Esophagus muscularis mucosa (tissue), 4 donors: ENCODE measurements at regions not wholly inside any gene's neighbourhood (a gene's known extent, or its start where the extent isn't known, plus 50 kb on each side); places are given as distances from the start of the nearest gene placed in this dataset.

ENCODE experiments used
- EP300 ChIP-seq: sonication (generic); formaldehyde crosslinking; IDR thresholded peaks from one replicate; pipeline ENCODE4 v1.6.1; 2017; ENCODE audit warnings: antibody characterized with exemption
- POLR2A ChIP-seq: fragments of 450-650 bp; IDR thresholded peaks from one replicate; pipeline ENCODE4 v1.6.1; 2017; ENCODE audit warnings: antibody characterized with exemption, moderate library complexity, mild to moderate bottlenecking, low read depth
- POLR2AphosphoS5 ChIP-seq, 2 donors: sonication (generic); formaldehyde crosslinking; IDR thresholded peaks; one replicate each; pipeline ENCODE4 v1.6.1; 2017; ENCODE audit warnings: antibody characterized with exemption in 2 of 2
- TF ChIP-seq, protein P1 (sequence below), 3 experiments: fragments of 200-600 bp in 2 of 3; fragments of 450-650 bp in 1 of 3; sonication (generic) in 2 of 3; IDR thresholded peaks; one replicate each; pipeline ENCODE4 v1.5.1; 2017 to 2019; ENCODE audit warnings: antibody characterized with exemption in 3 of 3, mild to moderate bottlenecking in 2 of 3, moderate library complexity in 1 of 3

DNA sequence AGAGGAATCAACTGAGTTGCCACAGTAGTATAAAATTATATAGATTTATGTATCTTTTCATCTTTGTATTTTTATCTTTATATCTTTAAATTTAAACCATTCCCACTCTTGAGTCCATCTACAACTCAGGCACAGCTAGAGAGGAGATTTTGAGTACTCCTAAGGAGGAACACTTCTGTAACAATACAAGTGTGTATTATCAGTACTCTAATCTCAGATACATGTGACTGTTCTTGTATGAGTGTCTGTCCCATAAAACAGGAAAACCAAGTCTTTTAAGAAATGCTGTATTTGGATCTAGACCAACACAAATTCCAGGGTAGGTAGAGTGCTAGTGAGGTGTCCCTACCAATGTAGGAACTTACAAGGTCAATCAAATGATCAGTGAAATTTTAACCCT lies 1428.0 kb upstream of the LRRTM3 start:
- TF ChIP-seq, protein P1, sequence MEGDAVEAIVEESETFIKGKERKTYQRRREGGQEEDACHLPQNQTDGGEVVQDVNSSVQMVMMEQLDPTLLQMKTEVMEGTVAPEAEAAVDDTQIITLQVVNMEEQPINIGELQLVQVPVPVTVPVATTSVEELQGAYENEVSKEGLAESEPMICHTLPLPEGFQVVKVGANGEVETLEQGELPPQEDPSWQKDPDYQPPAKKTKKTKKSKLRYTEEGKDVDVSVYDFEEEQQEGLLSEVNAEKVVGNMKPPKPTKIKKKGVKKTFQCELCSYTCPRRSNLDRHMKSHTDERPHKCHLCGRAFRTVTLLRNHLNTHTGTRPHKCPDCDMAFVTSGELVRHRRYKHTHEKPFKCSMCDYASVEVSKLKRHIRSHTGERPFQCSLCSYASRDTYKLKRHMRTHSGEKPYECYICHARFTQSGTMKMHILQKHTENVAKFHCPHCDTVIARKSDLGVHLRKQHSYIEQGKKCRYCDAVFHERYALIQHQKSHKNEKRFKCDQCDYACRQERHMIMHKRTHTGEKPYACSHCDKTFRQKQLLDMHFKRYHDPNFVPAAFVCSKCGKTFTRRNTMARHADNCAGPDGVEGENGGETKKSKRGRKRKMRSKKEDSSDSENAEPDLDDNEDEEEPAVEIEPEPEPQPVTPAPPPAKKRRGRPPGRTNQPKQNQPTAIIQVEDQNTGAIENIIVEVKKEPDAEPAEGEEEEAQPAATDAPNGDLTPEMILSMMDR (IDR thresholded peaks at IDR 0.05): no peak
- TF ChIP-seq POLR2A (no peak), POLR2AphosphoS5 (IDR thresholded peaks at IDR 0.05) (no peak), EP300 (no peak)
